ENCODE measurements at regions not wholly inside any gene's neighbourhood (a gene's known extent, or its start where the extent isn't known, plus 50 kb on each side); places are given as distances from the start of the nearest gene placed in this dataset.

GRCh38 chr4:156578713-156579112, 392.9 kb downstream of the PDGFC start:
- CTCF ChIA-PET: no interaction called here
- POLR2A ChIA-PET: no interaction called here
- FAIRE-seq: no peak
- Histone ChIP-seq H3K4me1 (no peaks in the 10 kb centered on the region), H3K27ac (no peak overlapping the region), H3K4me3 (no peak overlapping the region), H3K9me3 (no peaks in the 10 kb centered on the region), H3K4me2 (no peak overlapping the region)
- no peak for ATAC-seq
- no peak for DNase-seq (ENCODE audit: low read depth in 1 of 2, low spot score in 1 of 2)
- TF ChIP-seq ZNF302 (CRISPR knock-in tag; IDR thresholded peaks at IDR 0.05) (no peak), NFE2L2 (conservative IDR thresholded peaks at IDR 0.05; ENCODE audit: low read length) (no peak), TFCP2L1 (CRISPR knock-in tag; IDR thresholded peaks at IDR 0.05) (no peak), RNF2 (IDR thresholded peaks at IDR 0.05; ENCODE audit: borderline replicate concordance, low read depth) (no peak), POLR2AphosphoS2 (conservative IDR thresholded peaks at IDR 0.05; ENCODE audit: low read length) (no peak), CTCF (IDR thresholded peaks at IDR 0.05) (no peak), RARB (CRISPR knock-in tag; IDR thresholded peaks at IDR 0.05) (no peak), BCL3 (IDR thresholded peaks at IDR 0.05) (no peak), ZC3H11A (IDR thresholded peaks at IDR 0.05) (no peak), ATOH8 (CRISPR knock-in tag; IDR thresholded peaks at IDR 0.05; ENCODE audit: low read depth) (no peak), HES2 (IDR thresholded peaks at IDR 0.05) (no peak), USF2 (IDR thresholded peaks at IDR 0.05) (no peak), HOXB13 (CRISPR knock-in tag; IDR thresholded peaks at IDR 0.05; ENCODE audit: low read depth) (no peak), FOSB (CRISPR knock-in tag; IDR thresholded peaks at IDR 0.05) (no peak), HEYL (CRISPR knock-in tag; IDR thresholded peaks at IDR 0.05) (no peak), MAFK (IDR thresholded peaks at IDR 0.05; ENCODE audit: partially characterized antibody) (no peak), KDM5A (IDR thresholded peaks at IDR 0.05) (no peak), GATA3 (IDR thresholded peaks at IDR 0.05; ENCODE audit: borderline replicate concordance) (no peak)

- Histone ChIP-seq H3K9me3 (no peaks in the 10 kb centered on the region), H3K4me1 (no peaks in the 10 kb centered on the region), H3K27ac (no peak overlapping the region), H3K4me3 (no peak overlapping the region), H3K4me2 (no peak overlapping the region)
- DNase-seq (ENCODE audit: low read depth in 1 of 2, low spot score in 1 of 2): no peak
- no peak for ATAC-seq
- ChIA-PET CTCF (no interaction called here), POLR2A (no interaction called here)
- 54% methylated on average over 4 of the region's 4 CpGs for WGBS (ENCODE audit: missing lambda C conversion rate)
- no peak for FAIRE-seq
- TF ChIP-seq TFCP2L1 (CRISPR knock-in tag; IDR thresholded peaks at IDR 0.05) (no peak), RCOR1 (IDR thresholded peaks at IDR 0.05; ENCODE audit: low read depth, low read length) (no peak), HMGXB4 (CRISPR knock-in tag; IDR thresholded peaks at IDR 0.05; ENCODE audit: borderline replicate concordance) (no peak), HOXA7 (CRISPR knock-in tag; IDR thresholded peaks at IDR 0.05) (no peak), SREBF2 (IDR thresholded peaks at IDR 0.05) (no peak), ELK1 (IDR thresholded peaks at IDR 0.05; ENCODE audit: low read depth, low read length) (no peak), MAX (IDR thresholded peaks at IDR 0.05) (no peak), EHMT2 (IDR thresholded peaks at IDR 0.05; ENCODE audit: low read depth) (no peak), CBX8 (IDR thresholded peaks at IDR 0.05) (no peak), MAZ (IDR thresholded peaks at IDR 0.05; ENCODE audit: borderline replicate concordance, low read depth, low read length) (no peak), FOXS1 (CRISPR knock-in tag; IDR thresholded peaks at IDR 0.05) (no peak), NPAS2 (CRISPR knock-in tag; IDR thresholded peaks at IDR 0.05; ENCODE audit: borderline replicate concordance) (no peak), HEYL (CRISPR knock-in tag; IDR thresholded peaks at IDR 0.05) (no peak), E2F6 (IDR thresholded peaks at IDR 0.05; ENCODE audit: borderline replicate concordance, low read depth) (no peak), RARB (CRISPR knock-in tag; IDR thresholded peaks at IDR 0.05) (no peak), BHLHE40 (IDR thresholded peaks at IDR 0.05; ENCODE audit: low read depth, low read length) (no peak), ZSCAN20 (CRISPR knock-in tag; IDR thresholded peaks at IDR 0.05) (no peak)
Observed at GRCh38 chr4:156578005-156578404, 393.6 kb downstream of the PDGFC start.

All from A549 (cell line).